Lower leg skin (tissue), 4 donors: ENCODE measurements at regions not wholly inside any gene's neighbourhood (a gene's known extent, or its start where the extent isn't known, plus 50 kb on each side); places are given as distances from the start of the nearest gene placed in this dataset.

Source experiments
- DNase-seq, 2 donors: peaks; one replicate each; pipeline ENCODE4 v3.0.0-alpha.2; 2019; ENCODE audit warnings: low spot score in 2 of 2
- H3K4me3 ChIP-seq: fragments of 200-600 bp; sonication (generic); 2 replicates; pipeline ENCODE4 v1.5.1; 2017; ENCODE audit warnings: mild to moderate bottlenecking, low read depth; ENCODE audit not compliant: poor library complexity, severe bottlenecking
- CTCF ChIP-seq, 3 donors: fragments of 450-650 bp; IDR thresholded peaks; one replicate each; pipeline ENCODE4 v1.5.1; 2016; ENCODE audit warnings: antibody characterized with exemption in 3 of 3, mild to moderate bottlenecking in 3 of 3, moderate library complexity in 2 of 3
- POLR2A ChIP-seq, 2 donors: fragments of 450-650 bp; IDR thresholded peaks; one replicate each; pipeline ENCODE4 v1.6.1; 2016 to 2017; ENCODE audit warnings: antibody characterized with exemption in 2 of 2, mild to moderate bottlenecking in 1 of 2, moderate library complexity in 1 of 2
- WGBS, 2 donors: methylation state at CpG; one replicate each; pipeline ENCODE4 v1.1.5; 2018; 5-methylcytosine and 5-hydroxymethylcytosine counted together
- intact Hi-C: fragments of 100-400 bp; cut with DNase I; formaldehyde crosslinking; loops from one replicate; pipeline ENCODE4 v1.15.0; 2023; ENCODE audit warnings: low total_unique reads

GRCh38 chr15:66911131-66911700, 154.2 kb upstream of the SMAD3 start:
- no peak for TF ChIP-seq POLR2A (IDR thresholded peaks at IDR 0.05)
- no peak for TF ChIP-seq CTCF (IDR thresholded peaks at IDR 0.05)
- DNase-seq: peak in 1 of 2 donors; percentile 74
- intact Hi-C loops: no loop called here
- WGBS, 2 donors: 71 to 74% methylated on average over 13 of the region's 13 CpGs
- H3K4me3 ChIP-seq: no peak overlapping the region

GRCh38 chr15:66912001-66912400, 153.4 kb upstream of the SMAD3 start:
- peak in 1 of 2 donors; percentile 62 for DNase-seq
- 55 to 72% methylated on average over 7 of the region's 7 CpGs for WGBS, 2 donors
- intact Hi-C loops: no loop called here
- no peak overlapping the region for H3K4me3 ChIP-seq
- TF ChIP-seq CTCF (IDR thresholded peaks at IDR 0.05) (no peak), POLR2A (IDR thresholded peaks at IDR 0.05) (no peak)

- WGBS, 2 donors: 78 to 87% methylated on average over 7 of the region's 7 CpGs
- TF ChIP-seq POLR2A (IDR thresholded peaks at IDR 0.05): no peak
- TF ChIP-seq CTCF (IDR thresholded peaks at IDR 0.05): no peak
- intact Hi-C loops: no loop called here
- DNase-seq: peak in 1 of 2 donors; percentile 60
- no peak overlapping the region for H3K4me3 ChIP-seq
Observed at GRCh38 chr15:66912441-66912840, 153.0 kb upstream of the SMAD3 start.

GRCh38 chr15:66917904-66918448, 147.4 kb upstream of the SMAD3 start:
- 90 to 96% methylated on average over 2 of the region's 2 CpGs for WGBS, 2 donors
- no peak for TF ChIP-seq CTCF (IDR thresholded peaks at IDR 0.05)
- TF ChIP-seq POLR2A (IDR thresholded peaks at IDR 0.05): no peak
- no peak overlapping the region for H3K4me3 ChIP-seq
- no peak for DNase-seq
- intact Hi-C loops: no loop called here

GRCh38 chr15:66919421-66919820, 146.0 kb upstream of the SMAD3 start:
- no peak for DNase-seq
- no peak for TF ChIP-seq CTCF (IDR thresholded peaks at IDR 0.05)
- no peak overlapping the region for H3K4me3 ChIP-seq
- WGBS, 2 donors: 47 to 60% methylated on average over 8 of the region's 8 CpGs
- intact Hi-C loops: no loop called here
